ENCODE measurements at regions not wholly inside any gene's neighbourhood (a gene's known extent, or its start where the extent isn't known, plus 50 kb on each side); places are given as distances from the start of the nearest gene placed in this dataset.

- CTCF ChIA-PET, result no interaction called here
- WGBS (ENCODE audit: insufficient coverage), result no CpG with 5 or more reads among the region's 2 CpGs
- H3K4me3 ChIP-seq (ENCODE audit: control extremely low read depth in 1 of 5, extremely low read depth in 1 of 5, insufficient read depth in 1 of 5, low read depth in 2 of 5, low read length in 4 of 5), result no peak overlapping the region
- no peaks in the 10 kb centered on the region for H4K20me1 ChIP-seq (ENCODE audit: control insufficient read depth, insufficient read depth, low read length, poor library complexity, severe bottlenecking)
- H2AFZ ChIP-seq (ENCODE audit: insufficient read depth, low read depth, low read length, poor library complexity, severe bottlenecking), result no peak overlapping the region
- no peaks in the 10 kb centered on the region for H3K36me3 ChIP-seq (replicated peaks in 1 of 2; ENCODE audit: control extremely low read depth in 1 of 2, control insufficient read depth in 1 of 2, extremely low read depth in 1 of 2, insufficient read depth in 2 of 2, low read length in 1 of 2)
- H3K4me1 ChIP-seq (ENCODE audit: control insufficient read depth in 2 of 2, insufficient read depth in 2 of 2, low read length in 2 of 2), result no peaks in the 10 kb centered on the region
- no peak for ATAC-seq (ENCODE audit: low read depth)
- no peak overlapping the region for H3K4me2 ChIP-seq (replicated peaks; ENCODE audit: low read depth, low read length, poor library complexity, severe bottlenecking)
- intact Hi-C loops (cut with micrococcal nuclease), result no loop called here
- no peaks in the 10 kb centered on the region for H3K79me2 ChIP-seq (ENCODE audit: control insufficient read depth, insufficient read depth, low read length)
- POLR2A ChIA-PET, result no interaction called here
- Mint-ChIP-seq H3K27me3 (no peaks in the 10 kb centered on the region), H3K27ac (no peak overlapping the region), H3K9me3 (ENCODE audit: insufficient read depth) (no peaks in the 10 kb centered on the region), H3K4me1 (no peaks in the 10 kb centered on the region), H3K4me3 (no peak overlapping the region)
- TF ChIP-seq, protein P1, sequence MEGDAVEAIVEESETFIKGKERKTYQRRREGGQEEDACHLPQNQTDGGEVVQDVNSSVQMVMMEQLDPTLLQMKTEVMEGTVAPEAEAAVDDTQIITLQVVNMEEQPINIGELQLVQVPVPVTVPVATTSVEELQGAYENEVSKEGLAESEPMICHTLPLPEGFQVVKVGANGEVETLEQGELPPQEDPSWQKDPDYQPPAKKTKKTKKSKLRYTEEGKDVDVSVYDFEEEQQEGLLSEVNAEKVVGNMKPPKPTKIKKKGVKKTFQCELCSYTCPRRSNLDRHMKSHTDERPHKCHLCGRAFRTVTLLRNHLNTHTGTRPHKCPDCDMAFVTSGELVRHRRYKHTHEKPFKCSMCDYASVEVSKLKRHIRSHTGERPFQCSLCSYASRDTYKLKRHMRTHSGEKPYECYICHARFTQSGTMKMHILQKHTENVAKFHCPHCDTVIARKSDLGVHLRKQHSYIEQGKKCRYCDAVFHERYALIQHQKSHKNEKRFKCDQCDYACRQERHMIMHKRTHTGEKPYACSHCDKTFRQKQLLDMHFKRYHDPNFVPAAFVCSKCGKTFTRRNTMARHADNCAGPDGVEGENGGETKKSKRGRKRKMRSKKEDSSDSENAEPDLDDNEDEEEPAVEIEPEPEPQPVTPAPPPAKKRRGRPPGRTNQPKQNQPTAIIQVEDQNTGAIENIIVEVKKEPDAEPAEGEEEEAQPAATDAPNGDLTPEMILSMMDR (IDR thresholded peaks at IDR 0.05), result no peak
- TF ChIP-seq EZH2 (IDR thresholded peaks at IDR 0.05; ENCODE audit: borderline replicate concordance, insufficient read depth, low read depth, low read length, poor library complexity, severe bottlenecking), result no peak
- no peak for DNase-seq
- peaks cover 0 to 2% (median 0%) of the 10 kb centered on the region in 3 donors for H3K9me3 ChIP-seq (ENCODE audit: control extremely low read depth in 1 of 3, control insufficient read depth in 2 of 3, insufficient read depth in 1 of 3, low read length in 2 of 3)
- H3K9ac ChIP-seq (ENCODE audit: low read length), result no peak overlapping the region
- no peaks in the 10 kb centered on the region for H3K27me3 ChIP-seq (replicated peaks in 1 of 4; ENCODE audit: control extremely low read depth in 1 of 4, control insufficient read depth in 3 of 4, insufficient read depth in 4 of 4, low read length in 3 of 4)
- H3K27ac ChIP-seq (ENCODE audit: low read length in 2 of 2), result no peak overlapping the region
Measured at GRCh38 chr14:27553790-27554189, 956.0 kb upstream of the NOVA1 start.

DNA sequence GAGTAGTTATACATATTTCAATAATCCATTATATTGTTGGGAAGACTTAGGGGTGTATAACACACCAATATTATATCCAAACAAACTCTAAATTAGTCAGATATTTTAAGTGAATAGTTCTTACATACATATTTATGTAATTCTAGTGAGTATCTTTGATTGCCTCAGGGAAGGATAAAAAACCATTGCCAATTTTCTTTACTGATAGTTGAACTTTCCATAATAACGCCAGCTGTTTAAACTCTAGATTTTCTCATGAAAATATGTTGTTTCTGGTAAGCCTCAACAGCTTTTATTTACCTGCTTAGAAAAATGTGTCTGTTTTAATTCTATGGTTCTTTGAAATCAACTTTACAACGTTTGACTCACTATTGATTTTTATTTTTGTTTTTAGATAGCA lies 959.6 kb upstream of the NOVA1 start:
- no CpG with 5 or more reads among the region's 2 CpGs for WGBS (ENCODE audit: insufficient coverage)
- Histone ChIP-seq H3K4me1 (ENCODE audit: control insufficient read depth in 2 of 2, insufficient read depth in 2 of 2, low read length in 2 of 2) (no peaks in the 10 kb centered on the region), H3K36me3 (replicated peaks in 1 of 2; ENCODE audit: control extremely low read depth in 1 of 2, control insufficient read depth in 1 of 2, extremely low read depth in 1 of 2, insufficient read depth in 2 of 2, low read length in 1 of 2) (no peaks in the 10 kb centered on the region), H3K4me2 (replicated peaks; ENCODE audit: low read depth, low read length, poor library complexity, severe bottlenecking) (no peak overlapping the region), H3K27ac (ENCODE audit: low read length in 2 of 2) (no peak overlapping the region), H3K27me3 (replicated peaks in 1 of 4; ENCODE audit: control extremely low read depth in 1 of 4, control insufficient read depth in 3 of 4, insufficient read depth in 4 of 4, low read length in 3 of 4) (no peaks in the 10 kb centered on the region), H3K9me3 (ENCODE audit: control extremely low read depth in 1 of 3, control insufficient read depth in 2 of 3, insufficient read depth in 1 of 3, low read length in 2 of 3) (no peaks in the 10 kb centered on the region), H3K4me3 (ENCODE audit: control extremely low read depth in 1 of 5, extremely low read depth in 1 of 5, insufficient read depth in 1 of 5, low read depth in 2 of 5, low read length in 4 of 5) (no peak overlapping the region), H4K20me1 (ENCODE audit: control insufficient read depth, insufficient read depth, low read length, poor library complexity, severe bottlenecking) (no peaks in the 10 kb centered on the region), H2AFZ (ENCODE audit: insufficient read depth, low read depth, low read length, poor library complexity, severe bottlenecking) (no peak overlapping the region), H3K9ac (ENCODE audit: low read length) (no peak overlapping the region), H3K79me2 (ENCODE audit: control insufficient read depth, insufficient read depth, low read length) (no peaks in the 10 kb centered on the region)
- no peaks in the 10 kb centered on the region for H3K4me1 Mint-ChIP-seq
- no peaks in the 10 kb centered on the region for H3K27me3 Mint-ChIP-seq
- no peak overlapping the region for H3K4me3 Mint-ChIP-seq
- H3K9me3 Mint-ChIP-seq (ENCODE audit: insufficient read depth), result no peaks in the 10 kb centered on the region
- ChIA-PET POLR2A (no interaction called here), CTCF (no interaction called here)
- no peak for DNase-seq
- ATAC-seq (ENCODE audit: low read depth), result no peak
- TF ChIP-seq, protein P1 (IDR thresholded peaks at IDR 0.05), result no peak
- no peak for TF ChIP-seq EZH2 (IDR thresholded peaks at IDR 0.05; ENCODE audit: borderline replicate concordance, insufficient read depth, low read depth, low read length, poor library complexity, severe bottlenecking)
- no peak overlapping the region for H3K27ac Mint-ChIP-seq
- intact Hi-C loops (cut with micrococcal nuclease), result no loop called here
